Sigmoid colon (tissue), 6 donors: ENCODE measurements at regions not wholly inside any gene's neighbourhood (a gene's known extent, or its start where the extent isn't known, plus 50 kb on each side); places are given as distances from the start of the nearest gene placed in this dataset.

Experiments
- DNase-seq: peaks from one replicate; pipeline ENCODE4 v3.0.0-alpha.2; 2019
- H3K27ac ChIP-seq, 4 donors: fragments of 200-600 bp; sonication (generic); one replicate each; pipeline ENCODE4 v1.5.1; 2016 to 2019; ENCODE audit warnings: mild to moderate bottlenecking in 1 of 4
- H3K27me3 ChIP-seq, 3 donors: fragments of 200-600 bp; sonication (generic); one replicate each; pipeline ENCODE4 v1.5.1; 2019; ENCODE audit warnings: mild to moderate bottlenecking in 1 of 3
- H3K36me3 ChIP-seq, 4 donors: fragments of 200-600 bp; sonication (generic); one replicate each; pipeline ENCODE4 v1.5.1; 2016 to 2019
- H3K4me1 ChIP-seq, 4 donors: fragments of 200-600 bp; sonication (generic); one replicate each; pipeline ENCODE4 v1.5.1; 2017 to 2019
- H3K4me3 ChIP-seq, 4 donors: fragments of 200-600 bp; sonication (generic); one replicate each; pipeline ENCODE4 v1.5.1; 2017 to 2019; ENCODE audit warnings: mild to moderate bottlenecking in 2 of 4, moderate library complexity in 1 of 4
- H3K9me3 ChIP-seq, 4 donors: fragments of 200-600 bp in 3 of 4; sonication (generic) in 3 of 4; one replicate each; pipeline versions ENCODE4 v1.5.1 to v1.6.1; 2013 to 2019
- EP300 ChIP-seq, 4 donors: sonication (generic); formaldehyde crosslinking; IDR thresholded peaks; one replicate each; pipeline ENCODE4 v1.6.1; 2017; ENCODE audit warnings: antibody characterized with exemption in 4 of 4
- POLR2A ChIP-seq, 2 donors: fragments of 450-650 bp; IDR thresholded peaks; one replicate each; pipeline ENCODE4 v1.6.1; 2016; ENCODE audit warnings: antibody characterized with exemption in 2 of 2, mild to moderate bottlenecking in 2 of 2, moderate library complexity in 2 of 2
- POLR2AphosphoS5 ChIP-seq, 4 donors: sonication (generic); formaldehyde crosslinking; IDR thresholded peaks; one replicate each; pipeline ENCODE4 v1.6.1; 2017; ENCODE audit warnings: antibody characterized with exemption in 4 of 4
- WGBS, 2 donors: extraction: QIAGEN DNeasy Blood & Tissue Kit; methylation state at CpG; one replicate each; pipeline ENCODE4 v1.1.7; 2013; 5-methylcytosine and 5-hydroxymethylcytosine counted together
- intact Hi-C: fragments of 100-400 bp; cut with DNase I; formaldehyde crosslinking; loops from one replicate; pipeline ENCODE4 v1.15.1; 2023
- TF ChIP-seq, protein P1 (sequence below), 4 experiments: fragments of 450-650 bp in 3 of 4; fragments of 200-600 bp in 1 of 4; IDR thresholded peaks; one replicate each; pipeline ENCODE4 v1.5.1; 2016 to 2019; ENCODE audit warnings: antibody characterized with exemption in 4 of 4, mild to moderate bottlenecking in 3 of 4, moderate library complexity in 2 of 4
- donor health status: healthy with polysubstance abuse.
- donor health status: healthy.

DNA sequence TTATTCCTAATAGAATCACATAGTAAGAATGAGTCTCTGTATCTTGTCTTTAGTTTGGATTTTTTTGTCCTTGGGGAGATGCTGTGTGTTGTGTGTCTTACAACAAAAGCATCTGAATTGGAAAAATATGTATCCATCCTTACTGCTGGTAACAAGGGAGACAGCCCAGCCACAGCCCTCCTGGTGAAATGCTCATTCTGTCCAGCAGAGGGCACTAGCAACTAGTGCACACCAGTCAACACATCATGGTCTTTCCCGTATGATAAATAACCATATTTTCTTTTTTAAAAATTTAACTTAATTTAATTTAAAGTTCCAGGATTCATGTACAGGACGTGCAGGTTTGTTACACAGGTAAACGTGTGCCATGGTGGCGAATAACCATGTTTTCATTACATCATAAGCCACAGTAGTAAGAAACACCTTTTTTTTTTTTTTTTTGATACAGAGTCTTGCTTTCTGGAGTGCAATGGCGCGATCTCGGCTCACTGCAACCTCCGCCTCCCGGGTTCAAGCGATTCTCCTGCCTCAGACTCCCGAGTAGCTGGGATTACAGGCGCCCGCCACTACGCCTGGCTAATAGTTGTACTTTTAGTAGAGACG is 245.1 kb downstream of the PTBP2 start:
- peaks cover 0 to 55% (median 37%) of the 10 kb centered on the region in 4 donors for H3K4me1 ChIP-seq
- H3K27ac ChIP-seq, result no peak overlapping the region
- no peak overlapping the region for H3K4me3 ChIP-seq
- no peaks in the 10 kb centered on the region for H3K36me3 ChIP-seq
- TF ChIP-seq, protein P1, sequence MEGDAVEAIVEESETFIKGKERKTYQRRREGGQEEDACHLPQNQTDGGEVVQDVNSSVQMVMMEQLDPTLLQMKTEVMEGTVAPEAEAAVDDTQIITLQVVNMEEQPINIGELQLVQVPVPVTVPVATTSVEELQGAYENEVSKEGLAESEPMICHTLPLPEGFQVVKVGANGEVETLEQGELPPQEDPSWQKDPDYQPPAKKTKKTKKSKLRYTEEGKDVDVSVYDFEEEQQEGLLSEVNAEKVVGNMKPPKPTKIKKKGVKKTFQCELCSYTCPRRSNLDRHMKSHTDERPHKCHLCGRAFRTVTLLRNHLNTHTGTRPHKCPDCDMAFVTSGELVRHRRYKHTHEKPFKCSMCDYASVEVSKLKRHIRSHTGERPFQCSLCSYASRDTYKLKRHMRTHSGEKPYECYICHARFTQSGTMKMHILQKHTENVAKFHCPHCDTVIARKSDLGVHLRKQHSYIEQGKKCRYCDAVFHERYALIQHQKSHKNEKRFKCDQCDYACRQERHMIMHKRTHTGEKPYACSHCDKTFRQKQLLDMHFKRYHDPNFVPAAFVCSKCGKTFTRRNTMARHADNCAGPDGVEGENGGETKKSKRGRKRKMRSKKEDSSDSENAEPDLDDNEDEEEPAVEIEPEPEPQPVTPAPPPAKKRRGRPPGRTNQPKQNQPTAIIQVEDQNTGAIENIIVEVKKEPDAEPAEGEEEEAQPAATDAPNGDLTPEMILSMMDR (IDR thresholded peaks at IDR 0.05), result peak; percentile 52 to 88 (median 83)
- no peak for TF ChIP-seq POLR2AphosphoS5 (IDR thresholded peaks at IDR 0.05)
- intact Hi-C loops, result loop anchor here (2.0 kb wide), 1 partner anchor 1088 kb away; no protein-coding TSS in a partner anchor
- peak; percentile 80 for DNase-seq
- H3K27me3 ChIP-seq, result no peaks in the 10 kb centered on the region
- 40 to 60% methylated on average over 15 of the region's 15 CpGs for WGBS, 2 donors
- H3K9me3 ChIP-seq, result no peaks in the 10 kb centered on the region

DNA sequence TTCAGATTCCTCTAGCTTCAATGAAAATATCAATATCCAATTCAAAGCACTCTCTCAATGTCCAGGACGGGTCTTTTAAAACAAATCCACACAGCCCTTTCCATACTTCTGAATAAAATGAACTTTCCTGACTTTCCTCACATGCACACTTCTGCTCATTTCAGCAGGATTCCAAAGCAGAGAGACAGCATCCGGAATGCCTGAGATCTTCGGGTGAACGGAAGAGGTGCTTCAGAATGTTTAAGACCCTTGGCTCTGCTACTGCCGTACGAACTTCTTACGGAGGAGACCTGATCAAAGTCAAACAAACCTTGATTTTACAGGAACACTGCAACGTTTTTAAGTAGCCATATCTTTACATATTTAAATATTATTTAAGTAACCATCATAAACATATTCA is 245.7 kb downstream of the PTBP2 start:
- H3K9me3 ChIP-seq, result no peaks in the 10 kb centered on the region
- intact Hi-C loops, result loop anchor here (2.0 kb wide), 1 partner anchor 1087 kb away; no protein-coding TSS in a partner anchor
- H3K27ac ChIP-seq, result peak overlapping the region in 1 of 4 donors; percentile 21
- DNase-seq, result no peak
- no peaks in the 10 kb centered on the region for H3K36me3 ChIP-seq
- no peak overlapping the region for H3K4me3 ChIP-seq
- no peak for TF ChIP-seq EP300 (IDR thresholded peaks at IDR 0.05)
- TF ChIP-seq, protein P1 (IDR thresholded peaks at IDR 0.05), result no peak
- TF ChIP-seq POLR2AphosphoS5 (IDR thresholded peaks at IDR 0.05), result no peak
- TF ChIP-seq POLR2A (IDR thresholded peaks at IDR 0.05), result no peak
- WGBS, 2 donors, result 21 to 64% methylated on average over 8 of the region's 8 CpGs
- H3K27me3 ChIP-seq, result no peaks in the 10 kb centered on the region
- peaks cover 0 to 49% (median 33%) of the 10 kb centered on the region in 4 donors for H3K4me1 ChIP-seq

DNA sequence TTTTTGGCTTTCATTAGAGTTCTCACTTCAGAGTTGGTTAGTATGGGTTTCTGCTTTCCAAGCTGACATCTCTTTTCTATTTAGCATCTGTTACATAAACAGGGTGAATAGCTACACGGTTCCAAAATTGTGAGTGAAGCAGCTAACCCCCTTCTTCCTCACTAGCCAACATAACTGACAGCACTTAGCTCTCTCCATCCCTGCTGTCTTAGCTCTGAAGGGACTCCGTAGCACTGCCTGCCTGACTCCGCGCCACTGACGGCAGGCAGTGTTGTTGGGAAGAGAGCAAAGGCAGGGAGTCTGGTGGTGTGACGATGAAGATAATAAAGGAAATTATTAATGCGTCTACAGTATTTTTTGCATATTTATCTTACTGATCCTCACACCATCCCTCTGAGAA is 247.0 kb downstream of the PTBP2 start:
- peak overlapping the region in 2 of 4 donors; percentile 3 to 24 for H3K4me3 ChIP-seq
- DNase-seq, result no peak
- WGBS, 2 donors, result 64 to 75% methylated on average over 7 of the region's 7 CpGs
- peaks cover 0 to 37% (median 23%) of the 10 kb centered on the region in 4 donors for H3K4me1 ChIP-seq
- no peaks in the 10 kb centered on the region for H3K9me3 ChIP-seq
- no peaks in the 10 kb centered on the region for H3K36me3 ChIP-seq
- intact Hi-C loops, result no loop called here
- no peaks in the 10 kb centered on the region for H3K27me3 ChIP-seq
- TF ChIP-seq EP300 (IDR thresholded peaks at IDR 0.05), result no peak
- TF ChIP-seq POLR2AphosphoS5 (IDR thresholded peaks at IDR 0.05), result no peak
- TF ChIP-seq, protein P1 (IDR thresholded peaks at IDR 0.05), result no peak
- no peak for TF ChIP-seq POLR2A (IDR thresholded peaks at IDR 0.05)
- H3K27ac ChIP-seq, result peak overlapping the region in 3 of 4 donors; percentile 32 to 65 (median 53)

DNA sequence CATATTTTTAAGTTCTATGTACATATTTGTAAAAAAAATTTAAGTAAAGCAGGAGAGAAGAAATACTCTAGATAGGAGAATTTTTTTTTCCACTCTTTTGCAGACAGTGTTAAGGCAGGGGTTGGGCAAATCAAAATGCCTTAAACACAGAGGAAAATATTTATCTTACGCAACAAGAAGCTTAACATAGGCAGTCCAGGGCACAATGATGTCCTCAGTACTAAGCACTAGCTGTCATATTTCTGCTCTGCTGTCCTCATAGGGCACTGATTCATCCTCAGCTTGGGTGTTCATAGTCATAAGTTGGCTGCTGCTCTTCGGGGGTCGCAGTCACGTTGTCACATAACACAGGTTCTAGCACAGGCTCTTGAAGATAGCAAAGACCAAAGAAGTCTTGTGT is 247.4 kb downstream of the PTBP2 start:
- no peak for DNase-seq
- no peaks in the 10 kb centered on the region for H3K27me3 ChIP-seq
- H3K27ac ChIP-seq, result peak overlapping the region in 3 of 4 donors; percentile 32 to 65 (median 53)
- H3K4me1 ChIP-seq, result peaks cover 0 to 33% (median 21%) of the 10 kb centered on the region in 4 donors
- 80 to 85% methylated on average over 4 of the region's 4 CpGs for WGBS, 2 donors
- intact Hi-C loops, result no loop called here
- no peaks in the 10 kb centered on the region for H3K36me3 ChIP-seq
- H3K4me3 ChIP-seq, result peak overlapping the region in 1 of 4 donors; percentile 3
- no peak for TF ChIP-seq POLR2AphosphoS5 (IDR thresholded peaks at IDR 0.05)
- TF ChIP-seq EP300 (IDR thresholded peaks at IDR 0.05), result no peak
- TF ChIP-seq POLR2A (IDR thresholded peaks at IDR 0.05), result no peak
- TF ChIP-seq, protein P1 (IDR thresholded peaks at IDR 0.05), result no peak
- H3K9me3 ChIP-seq, result no peaks in the 10 kb centered on the region
